ENCODE measurements at regions not wholly inside any gene's neighbourhood (a gene's known extent, or its start where the extent isn't known, plus 50 kb on each side); places are given as distances from the start of the nearest gene placed in this dataset.

GRCh38 chr3:165442061-165442460 lies 245.9 kb upstream of the SLITRK3 start:
- ChIA-PET CTCF (no interaction called here), POLR2A (ENCODE audit: unreplicated experiment) (no interaction called here)
- H3F3A ChIP-seq (ENCODE audit: low read length, unreplicated experiment), result no peaks in the 10 kb centered on the region
- intact Hi-C loops (cut with micrococcal nuclease), result no loop called here
- DNase-seq (no peak), ATAC-seq (no peak)
- no peaks in the 10 kb centered on the region for H3K79me2 ChIP-seq (ENCODE audit: low read length)
- no peak overlapping the region for H3K27ac ChIP-seq (ENCODE audit: low read length)
- H4K20me1 ChIP-seq (ENCODE audit: low read length), result no peaks in the 10 kb centered on the region
- H3K36me3 ChIP-seq (ENCODE audit: low read depth, low read length), result no peaks in the 10 kb centered on the region
- H3K9ac ChIP-seq (ENCODE audit: low read length), result no peak overlapping the region
- no peaks in the 10 kb centered on the region for H3K9me2 ChIP-seq (replicated peaks; ENCODE audit: low read length)
- H3K27me3 ChIP-seq (ENCODE audit: low read length), result no peaks in the 10 kb centered on the region
- H3K4me2 ChIP-seq (ENCODE audit: low read length), result no peak overlapping the region
- BruUV-seq (replicated peaks), result no TSS peak
- no peak overlapping the region for H3K4me3 ChIP-seq (ENCODE audit: low read length)
- H3K9me3 ChIP-seq (ENCODE audit: low read length), result no peaks in the 10 kb centered on the region
- no peak overlapping the region for H2AFZ ChIP-seq (ENCODE audit: low read length)
- no peaks in the 10 kb centered on the region for H3K4me1 ChIP-seq (ENCODE audit: insufficient read depth, low read length)
- TF ChIP-seq, protein P1, sequence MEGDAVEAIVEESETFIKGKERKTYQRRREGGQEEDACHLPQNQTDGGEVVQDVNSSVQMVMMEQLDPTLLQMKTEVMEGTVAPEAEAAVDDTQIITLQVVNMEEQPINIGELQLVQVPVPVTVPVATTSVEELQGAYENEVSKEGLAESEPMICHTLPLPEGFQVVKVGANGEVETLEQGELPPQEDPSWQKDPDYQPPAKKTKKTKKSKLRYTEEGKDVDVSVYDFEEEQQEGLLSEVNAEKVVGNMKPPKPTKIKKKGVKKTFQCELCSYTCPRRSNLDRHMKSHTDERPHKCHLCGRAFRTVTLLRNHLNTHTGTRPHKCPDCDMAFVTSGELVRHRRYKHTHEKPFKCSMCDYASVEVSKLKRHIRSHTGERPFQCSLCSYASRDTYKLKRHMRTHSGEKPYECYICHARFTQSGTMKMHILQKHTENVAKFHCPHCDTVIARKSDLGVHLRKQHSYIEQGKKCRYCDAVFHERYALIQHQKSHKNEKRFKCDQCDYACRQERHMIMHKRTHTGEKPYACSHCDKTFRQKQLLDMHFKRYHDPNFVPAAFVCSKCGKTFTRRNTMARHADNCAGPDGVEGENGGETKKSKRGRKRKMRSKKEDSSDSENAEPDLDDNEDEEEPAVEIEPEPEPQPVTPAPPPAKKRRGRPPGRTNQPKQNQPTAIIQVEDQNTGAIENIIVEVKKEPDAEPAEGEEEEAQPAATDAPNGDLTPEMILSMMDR (conservative IDR thresholded peaks at IDR 0.05; ENCODE audit: low read depth, low read length), result no peak
- TF ChIP-seq EZH2 (IDR thresholded peaks at IDR 0.05; ENCODE audit: low read length, unreplicated experiment), result no peak
- TF ChIP-seq EZH2phosphoT487 (IDR thresholded peaks at IDR 0.05; ENCODE audit: borderline replicate concordance, low read length), result no peak

DNA sequence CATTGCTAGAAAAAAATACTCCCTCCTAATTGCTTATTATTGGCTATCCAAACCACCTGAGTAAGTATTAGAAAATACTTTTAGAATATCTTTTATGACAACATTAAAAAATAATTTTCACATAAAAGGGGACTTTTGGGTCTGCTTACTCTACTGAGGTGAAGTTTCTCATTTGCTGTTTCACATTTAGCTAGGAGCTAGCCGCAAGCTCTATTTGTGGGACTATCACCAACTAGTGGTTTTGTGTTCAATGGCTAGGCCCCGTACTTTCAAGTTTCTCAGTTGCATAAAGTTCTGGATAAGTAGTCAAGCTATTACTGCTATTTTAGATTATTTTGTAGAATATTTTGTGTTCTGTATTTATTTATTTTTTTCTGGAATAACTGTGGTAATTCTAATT lies 244.2 kb upstream of the SLITRK3 start:
- Histone ChIP-seq H3K79me2 (ENCODE audit: low read length) (no peaks in the 10 kb centered on the region), H3K9me2 (replicated peaks; ENCODE audit: low read length) (no peaks in the 10 kb centered on the region), H3K27ac (ENCODE audit: low read length) (no peak overlapping the region), H3K4me1 (ENCODE audit: insufficient read depth, low read length) (no peaks in the 10 kb centered on the region), H2AFZ (ENCODE audit: low read length) (no peak overlapping the region), H4K20me1 (ENCODE audit: low read length) (no peaks in the 10 kb centered on the region), H3F3A (ENCODE audit: low read length, unreplicated experiment) (no peaks in the 10 kb centered on the region), H3K4me2 (ENCODE audit: low read length) (no peak overlapping the region), H3K27me3 (ENCODE audit: low read length) (no peaks in the 10 kb centered on the region), H3K36me3 (ENCODE audit: low read depth, low read length) (no peaks in the 10 kb centered on the region), H3K9me3 (ENCODE audit: low read length) (no peaks in the 10 kb centered on the region), H3K9ac (ENCODE audit: low read length) (no peak overlapping the region), H3K4me3 (ENCODE audit: low read length) (no peak overlapping the region)
- intact Hi-C loops (cut with micrococcal nuclease), result no loop called here
- CTCF ChIA-PET, result no interaction called here
- ATAC-seq (no peak), DNase-seq (no peak)
- TF ChIP-seq EZH2phosphoT487 (IDR thresholded peaks at IDR 0.05; ENCODE audit: borderline replicate concordance, low read length) (no peak), EZH2 (IDR thresholded peaks at IDR 0.05; ENCODE audit: low read length, unreplicated experiment) (no peak)
- TF ChIP-seq, protein P1 (conservative IDR thresholded peaks at IDR 0.05; ENCODE audit: low read depth, low read length), result no peak
- POLR2A ChIA-PET (ENCODE audit: unreplicated experiment), result no interaction called here
- BruUV-seq (replicated peaks), result TSS peak; percentile 66

- Histone ChIP-seq H3K27ac (ENCODE audit: low read length) (no peak overlapping the region), H3K4me1 (ENCODE audit: insufficient read depth, low read length) (no peaks in the 10 kb centered on the region), H3K9ac (ENCODE audit: low read length) (no peak overlapping the region), H4K20me1 (ENCODE audit: low read length) (no peaks in the 10 kb centered on the region), H3K27me3 (ENCODE audit: low read length) (no peaks in the 10 kb centered on the region), H2AFZ (ENCODE audit: low read length) (peak overlapping the region; percentile 29; the same call in 1 of the 2 replicates), H3K79me2 (ENCODE audit: low read length) (no peaks in the 10 kb centered on the region), H3K9me2 (replicated peaks; ENCODE audit: low read length) (no peaks in the 10 kb centered on the region), H3F3A (ENCODE audit: low read length, unreplicated experiment) (no peaks in the 10 kb centered on the region), H3K9me3 (ENCODE audit: low read length) (no peaks in the 10 kb centered on the region), H3K4me2 (ENCODE audit: low read length) (no peak overlapping the region), H3K4me3 (ENCODE audit: low read length) (no peak overlapping the region), H3K36me3 (ENCODE audit: low read depth, low read length) (no peaks in the 10 kb centered on the region)
- TF ChIP-seq, protein P1 (conservative IDR thresholded peaks at IDR 0.05; ENCODE audit: low read depth, low read length), result no peak
- TF ChIP-seq EZH2 (IDR thresholded peaks at IDR 0.05; ENCODE audit: low read length, unreplicated experiment) (no peak), EZH2phosphoT487 (IDR thresholded peaks at IDR 0.05; ENCODE audit: borderline replicate concordance, low read length) (no peak)
- no TSS peak for BruUV-seq (replicated peaks)
- intact Hi-C loops (cut with micrococcal nuclease), result no loop called here
- ATAC-seq (no peak; the same call in 1 of the 2 replicates), DNase-seq (no peak)
- ChIA-PET POLR2A (ENCODE audit: unreplicated experiment) (no interaction called here), CTCF (no interaction called here)
Measured at GRCh38 chr3:165439765-165440164, 243.6 kb upstream of the SLITRK3 start.

Data from PC-3 (cell line).